ENCODE measurements at regions not wholly inside any gene's neighbourhood (a gene's known extent, or its start where the extent isn't known, plus 50 kb on each side); places are given as distances from the start of the nearest gene placed in this dataset.
"Not testable (repeated sequence)": the region's sequence is repeated elsewhere in the genome, so short reads cannot be mapped to it uniquely, and the experiment has no call there.

DNA sequence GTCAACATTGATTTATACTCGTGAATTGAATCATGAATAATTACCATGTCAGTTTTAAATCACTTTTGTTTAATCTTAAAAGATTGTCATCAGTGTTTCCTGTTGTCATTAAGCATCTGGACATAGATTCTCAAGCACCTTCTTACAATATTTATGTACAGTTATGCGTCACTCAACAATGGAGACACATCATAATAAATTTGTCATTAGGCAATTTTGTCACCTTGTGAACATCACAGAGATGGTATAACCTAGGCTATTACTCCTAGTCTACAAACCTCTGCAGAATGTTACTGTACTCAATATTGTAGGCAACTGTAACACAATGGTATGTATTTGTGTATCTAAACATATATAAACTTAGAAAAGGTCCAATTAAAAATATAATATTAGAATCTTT, 2130.9 kb upstream of the PCDH20 start:
- DNase-seq (ENCODE audit: low read depth): no peak

GRCh38 chr13:63542770-63543169, 2127.1 kb upstream of the PCDH20 start:
- DNase-seq (ENCODE audit: low read depth): no peak

GRCh38 chr13:63541336-63541735, 2125.7 kb upstream of the PCDH20 start:
- no peak for DNase-seq (ENCODE audit: low read depth)

- no peak for DNase-seq (ENCODE audit: low read depth)
Measured at GRCh38 chr13:63540061-63540460, 2124.4 kb upstream of the PCDH20 start.

DNA sequence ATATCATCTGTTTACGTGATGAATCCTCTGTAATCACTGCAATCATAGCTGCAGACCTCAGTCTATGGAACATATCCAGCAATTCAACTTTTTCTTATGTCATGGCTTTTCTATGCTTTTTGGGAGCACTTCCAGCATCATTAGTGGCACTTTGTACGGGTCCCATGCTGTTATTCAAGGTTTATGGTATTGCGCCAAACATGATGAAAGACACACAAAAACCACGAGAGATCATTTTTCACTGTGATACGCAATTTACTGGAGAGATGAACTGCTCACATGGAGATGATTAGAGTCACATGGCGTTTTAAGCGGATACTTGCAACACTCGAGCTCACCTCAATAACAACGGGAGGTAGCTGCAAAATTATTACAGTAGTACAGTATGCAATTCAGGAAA, 2101.7 kb upstream of the PCDH20 start:
- DNase-seq (ENCODE audit: low read depth): peak; percentile 68

GRCh38 chr13:63516124-63516523, 2100.5 kb upstream of the PCDH20 start:
- peak; percentile 16 for DNase-seq (ENCODE audit: low read depth)

DNA sequence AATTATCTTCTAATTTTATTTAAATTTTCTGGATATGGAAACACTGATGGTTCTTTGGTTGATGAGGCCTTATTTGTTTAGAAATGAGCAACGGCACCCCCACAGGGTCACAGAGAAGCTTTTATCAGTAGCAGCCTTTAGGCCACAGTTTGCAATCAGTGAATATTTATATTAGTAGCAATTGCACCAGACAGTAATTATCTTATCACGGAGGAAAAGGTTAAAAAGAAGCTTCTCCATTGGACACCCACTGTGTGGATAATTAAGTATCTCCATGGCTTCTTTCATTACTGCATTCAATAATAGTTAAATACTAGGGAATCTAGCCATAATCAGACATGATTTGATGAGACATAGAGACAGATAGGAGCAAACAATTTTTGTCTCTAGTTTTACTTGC, 2099.2 kb upstream of the PCDH20 start:
- no peak for DNase-seq (ENCODE audit: low read depth)

GRCh38 chr13:63512095-63512494, 2096.4 kb upstream of the PCDH20 start:
- no peak for DNase-seq (ENCODE audit: low read depth)

- peak; percentile 57 for DNase-seq (ENCODE audit: low read depth)
Measured at GRCh38 chr13:63501702-63502101, 2086.1 kb upstream of the PCDH20 start.

DNA sequence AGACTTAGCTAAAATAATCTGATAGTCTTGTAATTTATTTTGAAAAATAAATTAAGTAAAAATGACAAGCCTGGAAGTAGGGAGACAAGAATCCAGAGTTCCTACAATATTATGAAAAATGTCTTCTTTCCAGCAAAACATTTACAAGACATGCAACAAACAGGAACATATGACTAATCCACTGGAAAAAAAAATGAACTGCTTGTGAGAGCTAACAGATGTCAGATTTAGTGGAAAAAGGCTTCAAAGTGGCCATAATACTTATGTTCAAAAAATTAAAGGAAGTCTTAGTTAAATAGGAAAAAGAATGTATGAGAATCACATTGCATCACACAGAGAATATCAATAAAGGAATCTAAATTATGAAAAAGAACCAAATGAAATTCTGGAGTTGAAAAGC, 2082.0 kb upstream of the PCDH20 start:
- peak; percentile 63 for DNase-seq (ENCODE audit: low read depth)

GRCh38 chr13:63492604-63493003, 2077.0 kb upstream of the PCDH20 start:
- no peak for DNase-seq (ENCODE audit: low read depth)

- DNase-seq (ENCODE audit: low read depth): no peak
Measured at GRCh38 chr13:63490149-63490548, 2074.5 kb upstream of the PCDH20 start.

- DNase-seq (ENCODE audit: low read depth): peak; percentile 37
Measured at GRCh38 chr13:63481334-63481733, 2065.7 kb upstream of the PCDH20 start.

GRCh38 chr13:63472711-63473110, 2057.1 kb upstream of the PCDH20 start:
- no peak for DNase-seq (ENCODE audit: low read depth)

DNA sequence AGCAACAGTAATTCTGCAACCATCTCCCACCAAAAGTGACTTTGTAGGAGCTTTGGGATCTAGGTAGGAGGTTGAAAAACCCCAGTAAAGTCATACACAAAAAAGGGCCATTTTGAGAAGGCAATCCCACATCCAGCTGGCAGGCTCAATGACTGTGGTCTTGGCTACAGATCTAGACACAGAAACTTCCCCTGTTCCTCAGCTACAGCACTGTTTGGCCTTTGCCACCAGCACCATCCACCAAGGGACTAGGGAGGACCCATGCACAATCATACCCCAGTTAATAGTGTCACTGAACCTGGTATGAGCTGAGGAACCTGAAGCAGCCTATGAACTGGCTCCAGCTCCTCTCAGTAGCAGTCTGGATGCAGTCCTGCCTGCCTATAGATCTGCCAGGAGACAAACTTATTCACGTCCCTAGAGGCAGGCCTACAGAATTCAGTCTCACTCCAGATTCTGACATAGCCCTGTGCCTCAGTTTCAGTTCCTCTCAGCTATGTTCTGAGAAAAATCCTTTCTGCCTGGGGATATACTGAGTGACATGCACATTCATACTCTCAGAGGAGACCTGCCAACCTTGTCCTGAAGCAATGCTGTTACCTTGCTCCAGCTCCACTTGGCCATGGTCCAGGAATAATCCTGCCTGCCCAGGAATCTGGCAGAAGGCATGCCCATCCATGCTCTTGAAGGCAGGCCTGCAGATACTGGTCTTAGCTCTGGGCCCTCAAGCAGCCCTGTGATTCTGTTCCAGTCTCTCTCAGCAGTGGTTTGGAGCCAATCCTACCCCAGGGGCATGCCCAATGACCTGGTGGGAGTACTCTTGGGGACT, 2048.3 kb upstream of the PCDH20 start:
- DNase-seq (ENCODE audit: low read depth): no peak

DNA sequence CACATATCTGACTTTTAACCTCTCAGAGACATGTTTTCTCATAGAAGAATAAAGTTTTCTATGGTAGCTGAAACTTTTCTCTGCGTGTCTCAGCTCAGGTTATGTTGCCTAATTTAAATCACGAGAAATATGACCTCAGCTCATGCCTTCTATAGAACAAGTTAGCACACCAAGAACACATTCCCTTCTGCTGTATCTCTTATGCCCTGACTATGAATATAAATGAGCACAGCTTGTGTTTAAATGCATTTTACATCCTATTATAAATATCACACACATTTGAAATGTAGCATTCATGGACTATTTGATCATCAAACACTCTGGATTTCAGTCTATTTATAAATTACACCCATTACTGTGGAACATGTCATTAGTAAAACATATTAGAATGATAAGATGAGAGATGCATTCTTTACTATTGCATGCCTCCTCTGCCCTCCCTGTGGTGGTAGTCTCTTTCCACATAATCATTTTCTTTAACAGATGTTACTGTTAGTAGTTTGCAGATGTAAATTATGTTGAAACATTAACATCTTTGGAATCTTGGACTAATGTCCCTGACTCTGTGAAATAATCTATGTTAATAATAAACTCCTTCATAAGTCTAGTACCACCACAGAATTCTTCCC, 2044.9 kb upstream of the PCDH20 start:
- no peak for DNase-seq (ENCODE audit: low read depth)

DNA sequence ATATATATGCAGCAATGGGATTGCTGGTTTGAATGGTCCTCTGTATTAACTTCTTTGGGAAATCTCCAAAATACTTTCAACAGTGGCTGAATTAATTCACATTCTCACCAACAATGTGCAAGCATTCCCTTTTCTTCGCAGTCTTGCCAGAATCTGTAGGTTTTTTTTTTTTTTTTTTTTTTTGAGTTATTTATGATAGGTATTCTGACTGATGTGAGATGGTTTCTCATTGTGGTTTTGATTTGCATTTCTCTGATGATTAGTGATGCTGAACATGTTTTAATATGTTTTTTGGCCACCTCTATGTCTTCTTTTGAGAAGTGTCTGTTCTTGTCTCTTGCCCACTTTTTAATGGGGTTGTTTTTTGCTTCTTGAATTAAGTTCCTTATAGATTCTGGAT, 2041.5 kb upstream of the PCDH20 start:
- DNase-seq (ENCODE audit: low read depth): no peak

GRCh38 chr13:63455938-63456337, 2040.3 kb upstream of the PCDH20 start:
- no peak for DNase-seq (ENCODE audit: low read depth)

- DNase-seq (ENCODE audit: low read depth): no peak
Measured at GRCh38 chr13:63449550-63449949, 2033.9 kb upstream of the PCDH20 start.

DNA sequence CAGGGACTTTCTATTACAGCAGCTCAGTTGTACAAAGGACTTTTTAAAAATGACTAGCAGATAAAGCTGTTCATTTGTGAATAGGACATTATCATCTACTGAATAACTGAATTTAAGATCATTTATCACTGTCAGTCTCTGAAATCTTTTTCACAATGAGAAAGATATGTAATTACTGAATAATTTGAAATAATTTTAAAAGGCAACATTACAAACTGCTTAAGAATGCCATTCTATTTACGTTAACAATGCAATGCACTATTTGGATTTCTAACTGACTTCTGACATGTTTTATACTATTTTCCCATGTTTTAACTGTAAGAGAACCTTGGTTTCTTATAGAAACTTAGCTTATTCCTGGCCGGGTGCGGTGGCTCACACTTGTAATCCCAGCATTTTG, 2033.0 kb upstream of the PCDH20 start:
- DNase-seq (ENCODE audit: low read depth): peak; percentile 12

GRCh38 chr13:63446329-63446728, 2030.7 kb upstream of the PCDH20 start:
- no peak for DNase-seq (ENCODE audit: low read depth)

DNA sequence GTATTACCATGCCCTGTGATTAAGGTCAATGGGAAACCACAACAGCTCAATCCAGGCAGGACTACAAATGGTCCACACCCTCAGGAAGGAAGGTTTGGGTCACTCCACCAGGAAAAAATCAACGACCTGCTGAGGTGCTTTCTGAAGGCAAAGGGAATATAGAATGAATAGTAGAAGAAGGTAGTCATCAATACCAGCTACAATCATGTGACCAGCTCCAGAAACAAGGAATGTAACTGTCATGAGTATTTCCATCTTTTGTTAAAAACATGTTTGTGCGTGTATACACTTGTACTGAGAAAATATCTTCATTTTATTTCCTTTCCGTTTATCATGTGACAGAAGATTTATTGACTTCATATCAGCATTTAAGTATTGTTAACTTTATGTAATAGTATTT, 2028.6 kb upstream of the PCDH20 start:
- not testable (repeated sequence) for DNase-seq (ENCODE audit: low read depth)

DNA sequence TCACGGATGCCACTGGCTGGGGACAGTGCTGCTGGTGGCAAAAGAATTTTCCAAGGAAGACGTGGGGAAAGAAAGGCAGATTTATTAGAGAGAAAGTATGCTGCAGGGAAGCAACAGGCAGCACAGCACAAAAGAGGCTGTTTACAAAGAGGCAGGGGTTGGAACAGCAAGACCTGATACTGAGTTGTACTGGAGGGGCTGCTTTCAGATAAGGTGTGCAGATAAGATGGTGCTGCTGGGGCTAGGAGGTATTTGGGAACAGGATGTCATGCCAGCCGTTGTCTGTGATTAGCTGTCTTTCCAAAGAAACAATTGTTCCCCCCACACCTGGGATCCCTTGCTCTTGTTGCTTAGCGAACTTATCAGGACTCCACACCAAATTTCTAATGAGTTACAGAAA, 2023.3 kb upstream of the PCDH20 start:
- DNase-seq (ENCODE audit: low read depth): no peak

DNA sequence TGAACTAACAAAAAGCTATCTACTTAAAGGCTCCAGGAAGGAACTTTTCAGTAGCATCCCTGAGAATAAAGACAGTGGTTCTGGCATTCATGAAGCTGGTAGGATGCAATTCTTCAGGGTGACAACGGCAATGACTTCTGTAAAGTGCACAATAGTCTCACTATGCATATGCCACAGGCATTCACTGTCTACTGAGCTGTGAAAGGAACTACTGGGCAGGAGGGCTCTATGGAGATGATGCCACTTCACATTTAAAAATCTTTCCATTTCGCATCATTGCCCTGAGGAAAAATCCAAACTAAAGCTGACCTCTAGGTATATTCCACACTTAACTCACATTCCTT, 2020.6 kb upstream of the PCDH20 start:
- DNase-seq (ENCODE audit: low read depth): no peak

Measured in iris pigment epithelial cell (primary cell).